ENCODE measurements at regions not wholly inside any gene's neighbourhood (a gene's known extent, or its start where the extent isn't known, plus 50 kb on each side); places are given as distances from the start of the nearest gene placed in this dataset.

GRCh38 chr15:70202756-70203155 is 105.0 kb upstream of the TLE3 start:
- TF ChIP-seq EZH2 (IDR thresholded peaks at IDR 0.05) (no peak), FOXP2 (optimal IDR thresholded peaks at IDR 0.05; ENCODE audit: control extremely low read depth, extremely low read length, insufficient read depth) (no peak), POLR2AphosphoS5 (IDR thresholded peaks at IDR 0.05; ENCODE audit: borderline replicate concordance, low read depth, low read length) (no peak)

Data from SK-N-MC (cell line).